GM12872 (cell line): ENCODE measurements at regions not wholly inside any gene's neighbourhood (a gene's known extent, or its start where the extent isn't known, plus 50 kb on each side); places are given as distances from the start of the nearest gene placed in this dataset.

ENCODE experiments used
- CTCF ChIP-seq: IDR thresholded peaks from 3 replicates; pipeline ENCODE4 v1.5.1; 2011; ENCODE audit warnings: low read depth, mild to moderate bottlenecking, low read length, moderate library complexity; ENCODE audit not compliant: insufficient read depth

DNA sequence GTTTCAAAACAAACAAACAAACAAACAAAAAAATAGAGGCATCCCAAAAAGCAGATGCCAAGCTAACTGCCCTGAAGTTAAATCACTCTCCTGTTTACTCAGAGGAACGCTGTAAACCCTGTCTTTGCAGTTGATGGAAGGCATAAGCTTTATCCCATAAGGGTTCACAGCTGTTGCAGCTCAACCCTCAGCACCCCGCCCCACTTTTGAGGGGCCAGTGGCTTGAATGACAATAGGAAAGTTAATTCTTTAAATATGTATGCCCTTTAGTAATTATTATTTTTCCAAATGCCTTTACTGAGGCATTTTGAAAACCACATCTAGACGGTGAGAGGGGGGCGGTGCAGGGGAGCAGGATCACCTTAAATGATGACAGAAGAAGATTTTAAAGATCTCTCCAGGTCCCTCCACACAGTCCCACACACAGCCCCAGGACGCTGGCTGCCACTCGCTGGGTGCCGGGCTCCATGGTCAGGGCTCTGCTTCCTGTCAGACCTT lies 272.1 kb downstream of the FAM43A start:
- TF ChIP-seq CTCF: no peak

- no peak for TF ChIP-seq CTCF
These were observed 273.5 kb downstream of the FAM43A start for GRCh38 chr3:194959217-194959616.

GRCh38 chr3:194960446-194961032 lies 274.9 kb downstream of the FAM43A start:
- no peak for TF ChIP-seq CTCF

- TF ChIP-seq CTCF: no peak
These were observed 275.5 kb downstream of the FAM43A start for GRCh38 chr3:194961149-194961548.

GRCh38 chr3:194961571-194961970 lies 275.9 kb downstream of the FAM43A start:
- TF ChIP-seq CTCF: no peak

- TF ChIP-seq CTCF: no peak
These were observed 276.4 kb downstream of the FAM43A start for GRCh38 chr3:194962056-194962455.

GRCh38 chr3:194964809-194965208 lies 279.1 kb downstream of the FAM43A start:
- no peak for TF ChIP-seq CTCF
